GM12878 (cell line): ENCODE measurements at regions not wholly inside any gene's neighbourhood (a gene's known extent, or its start where the extent isn't known, plus 50 kb on each side); places are given as distances from the start of the nearest gene placed in this dataset.

ENCODE experiments used
- ATAC-seq: fragments of 200-7000 bp; cut with Tn5 transposase; 3 replicates; pipeline ENCODE4 v1.9.1; 2020; ENCODE audit warnings: mild to moderate bottlenecking, moderate library complexity
- BruUV-seq: library from RNA; stranded (reverse); fragments of 400-500 nt; replicated peaks from 2 replicates; lab custom pipeline; 2021; lab: Mats Ljungman, UMichigan
- CTCF ChIA-PET: fragments of 300-600 bp; sonication (Branson Sonifier 250); formaldehyde crosslinking; extraction: SDS; loops from one replicate; lab custom pipeline; 2021; ENCODE audit warnings: inconsistent platforms; lab: Yijun Ruan, JAX
- POLR2A ChIA-PET: fragments of 350-600 bp; formaldehyde crosslinking; extraction: SDS; loops from one replicate; lab custom pipeline; 2021; ENCODE audit warnings: inconsistent platforms; lab: Charles Lee
- RAD21 ChIA-PET: fragments of 300-600 bp; sonication (Branson Sonifier 250); formaldehyde crosslinking; loops from one replicate; lab custom pipeline; 2023; ENCODE audit warnings: antibody characterized with exemption; ENCODE audit not compliant: unreplicated experiment; lab: Charles Lee
- SMC1A ChIA-PET: fragments of 300-600 bp; sonication (Branson Sonifier 250); formaldehyde crosslinking; loops from one replicate; lab custom pipeline; 2023; ENCODE audit not compliant: unreplicated experiment, uncharacterized antibody; lab: Charles Lee
- DNase-seq: peaks from one replicate; pipeline ENCODE4 v3.0.0-alpha.2; 2011; ENCODE audit warnings: low read depth, low spot score
- FAIRE-seq: peaks from 3 replicates; lab custom pipeline; 2011; peaks lifted over from hg19 to GRCh38; lab: Jason Lieb, UNC
- H2AFZ ChIP-seq: 2 replicates; pipeline ENCODE4 v1.6.0; 2011; ENCODE audit warnings: low read depth, low read length, control low read depth; ENCODE audit not compliant: control insufficient read depth
- H3K27ac ChIP-seq: 2 replicates; pipeline ENCODE4 v1.5.1; 2011; ENCODE audit warnings: control low read depth; ENCODE audit not compliant: control insufficient read depth, insufficient read depth
- H3K27me3 ChIP-seq, 2 experiments: replicated peaks in 1 of 2; 2 replicates each; pipeline versions ENCODE4 v1.6.0 to v1.6.1; 2011; ENCODE audit warnings: low read length in 1 of 2; ENCODE audit not compliant: control insufficient read depth in 2 of 2, insufficient read depth in 2 of 2
- H3K36me3 ChIP-seq, 2 experiments: 2 replicates each; pipeline ENCODE4 v1.5.1; 2011; ENCODE audit warnings: low read length in 1 of 2; ENCODE audit not compliant: control insufficient read depth in 2 of 2, insufficient read depth in 2 of 2
- H3K4me1 ChIP-seq: 2 replicates; pipeline ENCODE4 v1.6.1; 2011; ENCODE audit warnings: mild to moderate bottlenecking, low read length, moderate library complexity, mixed read lengths; ENCODE audit not compliant: control insufficient read depth, insufficient read depth
- H3K4me2 ChIP-seq: 2 replicates; pipeline ENCODE4 v1.6.0; 2011; ENCODE audit warnings: control low read depth; ENCODE audit not compliant: control insufficient read depth, insufficient read depth
- H3K4me3 ChIP-seq: fragments of 200-600 bp; sonication (generic); 2 replicates; pipeline ENCODE4 v1.5.1; 2016
- H3K79me2 ChIP-seq: 2 replicates; pipeline ENCODE4 v1.6.0; 2011; ENCODE audit warnings: low read length; ENCODE audit not compliant: control insufficient read depth, insufficient read depth
- H3K9ac ChIP-seq: 2 replicates; pipeline ENCODE4 v1.8.0; 2011; ENCODE audit warnings: low read length, control low read depth, mixed read lengths; ENCODE audit not compliant: control insufficient read depth, insufficient read depth
- H3K9me3 ChIP-seq: replicated peaks from 3 replicates; pipeline ENCODE4 v1.5.1; 2011; ENCODE audit warnings: mild to moderate bottlenecking, low read length; ENCODE audit not compliant: control insufficient read depth, insufficient read depth
- H4K20me1 ChIP-seq: 2 replicates; pipeline ENCODE4 v1.6.0; 2011; ENCODE audit not compliant: control insufficient read depth, insufficient read depth
- FOS ChIP-seq: IDR thresholded peaks from 3 replicates; pipeline ENCODE4 v1.6.1; 2011; ENCODE audit warnings: borderline replicate concordance; ENCODE audit not compliant: insufficient read length; ENCODE audit errors: extremely low read depth
- LARP7 ChIP-seq: fragments of 450-650 bp; IDR thresholded peaks from 2 replicates; pipeline ENCODE4 v1.6.1; 2017; ENCODE audit warnings: mild to moderate bottlenecking
- MEF2A ChIP-seq: IDR thresholded peaks from 2 replicates; pipeline ENCODE4 v1.6.1; 2011; ENCODE audit warnings: low read depth, mild to moderate bottlenecking, low read length, moderate library complexity; ENCODE audit not compliant: insufficient read depth
- STAT3 ChIP-seq: IDR thresholded peaks from 2 replicates; pipeline ENCODE4 v1.6.1; 2011; ENCODE audit warnings: low read depth, low read length, improper control_type of control experiment
- YBX1 ChIP-seq: fragments of 450-650 bp; IDR thresholded peaks from 2 replicates; pipeline ENCODE4 v1.6.1; 2016; ENCODE audit warnings: antibody characterized with exemption
- YY1 ChIP-seq: IDR thresholded peaks from 2 replicates; pipeline ENCODE4 v1.6.1; 2011; ENCODE audit warnings: low read depth, mild to moderate bottlenecking, low read length
- WGBS: methylation state at CpG from one replicate; pipeline ENCODE4 v1.1.6; 2016; ENCODE audit warnings: low lambda C conversion rate; ENCODE audit not compliant: insufficient replicate concordance, insufficient coverage; ENCODE audit errors: missing lambda C conversion rate; 5-methylcytosine and 5-hydroxymethylcytosine counted together
- in situ Hi-C: fragments of 300-500 bp; cut with MboI; formaldehyde crosslinking; loops from 9 replicates; pipeline ENCODE4 v1.14.3; 2018; ENCODE audit warnings: mixed read lengths
- intact Hi-C: fragments of 100-400 bp; cut with micrococcal nuclease; formaldehyde crosslinking; loops from one replicate; pipeline ENCODE4 v1.14.2; 2022; ENCODE audit not compliant: unreplicated experiment
- TF ChIP-seq, protein P1 (sequence below): IDR thresholded peaks from 2 replicates; pipeline ENCODE4 v1.6.1; 2011; ENCODE audit warnings: low read depth, mild to moderate bottlenecking, low read length, moderate library complexity, borderline replicate concordance; ENCODE audit errors: extremely low read depth
- TF ChIP-seq, protein P2 (sequence below): fragments of 150-350 bp; IDR thresholded peaks from 2 replicates; pipeline ENCODE4 v1.6.1; 2014; ENCODE audit warnings: mild to moderate bottlenecking, low read depth, low read length
- TF ChIP-seq, protein P3 (sequence below): fragments of 450-650 bp; conservative IDR thresholded peaks from 2 replicates; pipeline ENCODE4 v1.6.1; 2017; ENCODE audit warnings: mild to moderate bottlenecking, moderate library complexity

DNA sequence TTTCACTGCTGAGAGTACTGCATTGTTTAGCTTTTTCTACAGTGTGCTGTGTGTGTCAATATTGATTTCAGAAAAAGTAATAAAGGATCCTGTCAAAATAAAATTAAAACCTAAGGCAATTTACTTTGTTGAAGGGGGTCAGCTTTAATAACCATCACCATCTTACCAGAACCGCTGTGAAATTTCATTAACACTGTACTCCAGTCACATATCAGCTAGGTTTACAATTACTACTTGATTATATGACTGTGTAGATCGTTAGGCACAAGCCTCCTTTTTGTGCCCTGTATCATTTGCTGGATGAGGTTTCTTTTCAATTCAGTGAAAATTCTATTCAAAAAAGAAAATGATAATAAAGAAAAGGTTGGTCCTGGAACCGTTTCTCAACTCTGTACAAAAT lies 917.2 kb downstream of the CENPC start:
- H3K27me3 ChIP-seq, result no peaks in the 10 kb centered on the region
- POLR2A ChIA-PET, result no interaction called here
- H4K20me1 ChIP-seq, result no peaks in the 10 kb centered on the region
- BruUV-seq, result no TSS peak
- FAIRE-seq, result no peak
- no peak overlapping the region for H2AFZ ChIP-seq
- TF ChIP-seq YY1 (no peak), YBX1 (no peak), FOS (no peak), STAT3 (no peak), LARP7 (no peak), MEF2A (no peak)
- TF ChIP-seq, protein P1, sequence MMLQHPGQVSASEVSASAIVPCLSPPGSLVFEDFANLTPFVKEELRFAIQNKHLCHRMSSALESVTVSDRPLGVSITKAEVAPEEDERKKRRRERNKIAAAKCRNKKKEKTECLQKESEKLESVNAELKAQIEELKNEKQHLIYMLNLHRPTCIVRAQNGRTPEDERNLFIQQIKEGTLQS, result no peak
- TF ChIP-seq, protein P2, sequence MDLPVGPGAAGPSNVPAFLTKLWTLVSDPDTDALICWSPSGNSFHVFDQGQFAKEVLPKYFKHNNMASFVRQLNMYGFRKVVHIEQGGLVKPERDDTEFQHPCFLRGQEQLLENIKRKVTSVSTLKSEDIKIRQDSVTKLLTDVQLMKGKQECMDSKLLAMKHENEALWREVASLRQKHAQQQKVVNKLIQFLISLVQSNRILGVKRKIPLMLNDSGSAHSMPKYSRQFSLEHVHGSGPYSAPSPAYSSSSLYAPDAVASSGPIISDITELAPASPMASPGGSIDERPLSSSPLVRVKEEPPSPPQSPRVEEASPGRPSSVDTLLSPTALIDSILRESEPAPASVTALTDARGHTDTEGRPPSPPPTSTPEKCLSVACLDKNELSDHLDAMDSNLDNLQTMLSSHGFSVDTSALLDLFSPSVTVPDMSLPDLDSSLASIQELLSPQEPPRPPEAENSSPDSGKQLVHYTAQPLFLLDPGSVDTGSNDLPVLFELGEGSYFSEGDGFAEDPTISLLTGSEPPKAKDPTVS, result no peak
- TF ChIP-seq, protein P3, sequence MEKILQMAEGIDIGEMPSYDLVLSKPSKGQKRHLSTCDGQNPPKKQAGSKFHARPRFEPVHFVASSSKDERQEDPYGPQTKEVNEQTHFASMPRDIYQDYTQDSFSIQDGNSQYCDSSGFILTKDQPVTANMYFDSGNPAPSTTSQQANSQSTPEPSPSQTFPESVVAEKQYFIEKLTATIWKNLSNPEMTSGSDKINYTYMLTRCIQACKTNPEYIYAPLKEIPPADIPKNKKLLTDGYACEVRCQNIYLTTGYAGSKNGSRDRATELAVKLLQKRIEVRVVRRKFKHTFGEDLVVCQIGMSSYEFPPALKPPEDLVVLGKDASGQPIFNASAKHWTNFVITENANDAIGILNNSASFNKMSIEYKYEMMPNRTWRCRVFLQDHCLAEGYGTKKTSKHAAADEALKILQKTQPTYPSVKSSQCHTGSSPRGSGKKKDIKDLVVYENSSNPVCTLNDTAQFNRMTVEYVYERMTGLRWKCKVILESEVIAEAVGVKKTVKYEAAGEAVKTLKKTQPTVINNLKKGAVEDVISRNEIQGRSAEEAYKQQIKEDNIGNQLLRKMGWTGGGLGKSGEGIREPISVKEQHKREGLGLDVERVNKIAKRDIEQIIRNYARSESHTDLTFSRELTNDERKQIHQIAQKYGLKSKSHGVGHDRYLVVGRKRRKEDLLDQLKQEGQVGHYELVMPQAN, result no peak
- ATAC-seq, result no peak
- intact Hi-C loops (no loop called here), in situ Hi-C loops (no loop called here)
- no peak overlapping the region for H3K4me3 ChIP-seq
- no peak overlapping the region for H3K9ac ChIP-seq
- H3K9me3 ChIP-seq, result no peaks in the 10 kb centered on the region
- H3K4me1 ChIP-seq, result no peaks in the 10 kb centered on the region
- no peak for DNase-seq
- WGBS, result 0% methylated on average over 3 of the region's 3 CpGs
- RAD21 ChIA-PET, result no interaction called here
- SMC1A ChIA-PET, result no interaction called here
- H3K27ac ChIP-seq, result no peak overlapping the region
- CTCF ChIA-PET, result no interaction called here
- H3K36me3 ChIP-seq, result no peaks in the 10 kb centered on the region
- no peak overlapping the region for H3K4me2 ChIP-seq
- H3K79me2 ChIP-seq, result no peaks in the 10 kb centered on the region
